ENCODE measurements at regions not wholly inside any gene's neighbourhood (a gene's known extent, or its start where the extent isn't known, plus 50 kb on each side); places are given as distances from the start of the nearest gene placed in this dataset.
"Not testable (repeated sequence)": the region's sequence is repeated elsewhere in the genome, so short reads cannot be mapped to it uniquely, and the experiment has no call there.

GRCh38 chr14:101634850-101635748 lies 73.8 kb downstream of the DIO3 start:
- FAIRE-seq: no peak

DNA sequence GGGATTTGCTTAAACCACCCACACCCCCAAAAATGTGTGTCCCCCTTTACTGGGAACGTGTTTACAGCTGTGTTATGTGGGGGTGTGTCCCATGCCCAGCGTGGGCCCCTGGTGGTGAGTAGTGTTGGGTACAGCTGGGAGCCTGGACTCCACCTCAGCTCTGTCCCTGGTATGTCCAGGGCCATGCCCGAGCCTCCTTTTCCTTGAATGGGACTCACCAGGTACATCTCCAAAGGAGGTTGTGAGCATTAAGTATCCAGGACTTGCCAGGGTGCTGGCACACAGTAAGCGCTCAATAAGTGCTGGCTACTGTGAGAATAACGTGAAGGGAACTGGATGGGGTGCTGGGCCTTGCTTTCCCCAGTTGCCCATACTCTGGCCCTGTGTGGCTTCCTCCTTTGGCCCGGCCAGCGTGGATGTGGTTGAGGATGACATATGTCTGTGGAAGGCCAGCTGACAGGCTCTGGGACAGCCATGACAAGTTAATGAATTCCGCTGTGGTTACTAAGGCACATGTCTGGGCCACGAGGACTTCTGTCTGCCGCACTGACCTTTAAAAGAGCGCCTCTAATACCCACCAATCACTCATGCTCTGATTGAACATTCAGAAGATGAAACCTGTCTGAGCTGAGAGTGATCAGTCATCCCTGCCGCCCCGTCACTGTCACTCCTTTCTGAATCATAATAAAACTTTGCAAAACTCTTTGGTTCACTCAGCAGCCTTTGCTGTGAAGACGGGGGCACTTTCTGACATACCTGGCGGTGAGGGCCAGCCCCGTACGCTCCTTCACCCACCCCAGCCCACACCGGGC lies 74.7 kb downstream of the DIO3 start:
- no peak for FAIRE-seq

GRCh38 chr14:101639241-101639833 lies 78.0 kb downstream of the DIO3 start:
- FAIRE-seq: no peak

- FAIRE-seq: no peak
Measured at GRCh38 chr14:101643651-101644050, 82.4 kb downstream of the DIO3 start.

DNA sequence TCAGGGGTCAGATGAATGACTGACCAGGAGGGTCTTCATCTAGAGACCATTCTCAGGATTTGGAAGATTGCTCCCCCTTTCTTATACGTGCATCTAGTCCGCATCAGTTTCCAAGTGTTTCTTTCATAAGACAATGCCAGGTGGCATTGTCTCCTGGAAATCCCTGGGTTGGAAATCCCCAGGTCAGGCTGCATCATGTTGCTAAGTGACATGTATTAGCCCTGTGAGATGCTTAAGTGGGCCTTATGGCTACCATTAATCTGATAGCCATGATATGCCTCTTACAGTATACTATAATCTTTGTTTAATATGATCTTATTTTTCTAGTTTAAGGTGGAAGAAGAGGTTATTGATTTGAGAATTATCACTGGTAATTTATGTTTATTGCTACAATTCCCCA lies 92.8 kb downstream of the DIO3 start:
- FAIRE-seq: no peak

- no peak for FAIRE-seq
Measured at GRCh38 chr14:101657372-101657771, 96.1 kb downstream of the DIO3 start.

DNA sequence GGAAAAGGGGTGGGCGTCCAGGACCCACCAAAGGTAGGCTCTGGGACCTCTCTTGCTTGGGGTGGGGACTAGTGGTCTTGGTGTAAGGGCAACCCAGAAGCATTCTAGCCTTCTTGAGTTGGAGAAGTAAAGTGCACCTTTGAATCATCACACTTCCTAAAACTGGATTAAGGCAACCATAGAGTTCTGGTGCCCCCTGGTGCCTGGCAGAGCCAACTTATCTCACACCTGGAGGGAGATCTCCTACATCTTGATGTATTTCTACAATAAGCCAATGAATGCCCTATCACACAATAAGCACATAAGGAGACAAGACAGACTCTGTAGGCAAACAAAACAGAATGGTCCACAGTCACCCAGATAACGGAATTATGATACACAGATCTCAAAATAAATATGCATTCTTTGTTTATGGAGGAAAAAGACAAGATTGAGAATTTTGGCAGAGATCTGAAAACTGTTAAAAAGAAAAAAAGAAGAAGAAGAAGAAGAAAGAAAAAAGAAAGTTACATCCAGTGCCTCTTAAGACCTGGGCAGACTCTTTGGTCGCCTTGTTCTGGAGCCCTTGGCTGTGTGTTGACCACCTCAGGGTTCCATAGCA lies 95.9 kb upstream of the PPP2R5C start:
- no peak for FAIRE-seq

DNA sequence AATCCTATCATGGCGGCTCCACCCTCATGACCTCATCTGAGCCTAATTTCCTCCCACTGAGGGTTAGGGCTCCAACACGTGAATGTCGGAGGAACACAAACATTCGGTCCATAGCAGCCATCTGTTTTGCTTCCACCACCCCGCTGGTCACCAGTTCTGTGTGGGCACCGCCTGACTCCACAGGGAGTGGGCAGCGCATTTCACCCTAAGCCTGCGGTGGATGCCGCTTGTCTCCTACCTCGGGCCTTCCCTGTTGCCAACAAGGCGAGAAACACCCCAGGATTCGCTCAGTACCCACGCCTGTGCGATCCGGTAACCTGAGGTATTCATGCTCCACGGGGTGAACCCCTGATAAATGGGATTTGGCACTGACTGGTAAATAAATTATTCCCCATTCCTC lies 95.2 kb upstream of the PPP2R5C start:
- FAIRE-seq: no peak

- FAIRE-seq: no peak
Measured at GRCh38 chr14:101669629-101670028, 91.9 kb upstream of the PPP2R5C start.

DNA sequence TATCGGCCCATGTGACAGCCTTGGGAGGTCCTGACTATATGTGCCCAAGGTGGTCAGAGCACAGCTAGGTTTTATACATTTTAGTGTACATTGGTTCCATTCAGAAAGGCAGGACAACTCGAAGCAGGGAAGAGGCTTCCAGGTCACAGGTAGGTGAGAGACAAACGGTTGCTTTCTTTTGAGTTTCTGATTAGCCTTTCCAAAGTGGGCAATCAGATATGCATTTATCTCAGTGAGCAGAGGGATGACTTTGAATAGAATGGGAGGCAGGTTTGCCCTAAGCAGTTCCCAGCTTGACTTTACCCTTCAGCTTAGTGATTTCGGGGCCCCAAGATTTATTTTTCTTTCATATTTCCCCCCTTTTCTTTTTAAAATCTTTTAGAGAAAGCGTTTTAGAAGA lies 87.6 kb upstream of the PPP2R5C start:
- FAIRE-seq: no peak

DNA sequence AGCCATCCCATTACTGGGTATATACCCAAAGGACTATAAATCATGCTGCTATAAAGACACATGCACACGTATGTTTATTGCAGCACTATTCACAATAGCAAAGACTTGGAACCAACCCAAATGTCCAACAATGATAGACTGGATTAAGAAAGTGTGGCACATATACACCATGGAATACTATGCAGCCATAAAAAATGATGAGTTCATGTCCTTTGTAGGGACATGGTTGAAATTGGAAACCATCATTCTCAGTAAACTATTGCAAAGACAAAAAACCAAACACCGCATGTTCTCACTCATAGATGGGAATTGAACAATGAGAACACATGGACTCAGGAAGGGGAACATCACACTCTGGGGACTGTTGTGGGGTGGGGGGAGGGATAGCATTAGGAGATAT lies 85.7 kb upstream of the PPP2R5C start:
- FAIRE-seq: not testable (repeated sequence)

- not testable (repeated sequence) for FAIRE-seq
Measured at GRCh38 chr14:101677912-101678327, 83.6 kb upstream of the PPP2R5C start.

GRCh38 chr14:101681795-101682194 lies 79.7 kb upstream of the PPP2R5C start:
- no peak for FAIRE-seq

- FAIRE-seq: no peak
Measured at GRCh38 chr14:101683365-101683764, 78.1 kb upstream of the PPP2R5C start.

DNA sequence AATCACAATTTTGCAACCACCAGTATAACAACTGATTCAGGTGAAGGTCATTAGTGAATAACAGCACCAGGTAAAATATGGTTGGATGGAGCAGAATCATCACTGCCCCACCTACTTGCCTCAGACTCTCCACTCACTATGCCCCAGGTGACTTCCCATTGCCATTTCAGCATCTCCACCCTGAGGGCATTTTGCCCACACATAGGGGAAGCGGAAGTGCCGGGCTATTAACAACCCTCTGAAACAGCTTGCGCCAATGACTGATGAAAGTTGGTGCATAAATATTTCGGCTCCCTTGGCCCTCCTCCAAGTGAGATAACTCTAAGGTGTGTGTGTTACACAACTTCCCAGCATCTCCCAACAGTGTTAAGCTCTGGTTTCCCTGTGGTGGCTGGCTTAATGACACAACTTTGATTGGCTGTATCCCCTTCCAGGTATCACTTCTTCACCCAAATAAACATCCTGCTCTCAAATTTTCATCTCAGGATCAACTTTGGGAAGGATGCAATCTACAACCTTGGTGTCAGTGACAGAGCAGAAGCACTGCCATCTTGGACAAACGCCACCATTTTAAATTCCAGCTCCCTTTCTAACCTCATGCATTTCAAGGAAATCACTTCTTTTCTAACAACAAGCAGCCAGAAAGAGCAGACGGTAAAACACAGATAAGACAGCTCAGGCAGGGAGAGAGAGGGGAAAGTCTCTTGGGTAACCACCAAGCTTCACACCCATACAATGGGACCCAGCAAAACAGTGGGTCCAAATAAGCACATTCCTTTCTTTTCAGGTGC lies 73.6 kb upstream of the PPP2R5C start:
- no peak for FAIRE-seq

DNA sequence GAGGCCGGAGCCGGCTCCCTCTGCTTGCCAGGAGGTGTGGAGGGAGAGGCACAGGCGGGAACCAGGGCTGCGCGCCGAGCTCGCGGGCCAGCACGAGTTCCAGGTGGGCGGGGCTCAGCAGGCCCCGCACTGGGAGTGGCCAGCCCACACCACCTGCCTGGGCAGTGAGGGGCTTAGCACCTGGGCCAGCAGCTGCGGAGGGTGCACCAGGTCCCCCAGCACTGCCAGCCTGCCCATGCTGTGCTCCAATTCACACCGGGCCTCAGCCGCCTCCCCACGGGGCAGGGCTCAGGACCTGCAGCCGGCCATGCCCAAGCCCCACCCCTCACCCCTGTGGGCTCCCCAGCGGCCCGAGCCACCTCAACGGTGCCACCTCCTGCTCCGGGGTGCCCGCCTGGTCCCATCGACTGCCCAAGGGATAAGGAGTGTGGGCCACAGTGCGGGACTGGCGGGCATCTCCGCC lies 72.4 kb upstream of the PPP2R5C start:
- no peak for FAIRE-seq

DNA sequence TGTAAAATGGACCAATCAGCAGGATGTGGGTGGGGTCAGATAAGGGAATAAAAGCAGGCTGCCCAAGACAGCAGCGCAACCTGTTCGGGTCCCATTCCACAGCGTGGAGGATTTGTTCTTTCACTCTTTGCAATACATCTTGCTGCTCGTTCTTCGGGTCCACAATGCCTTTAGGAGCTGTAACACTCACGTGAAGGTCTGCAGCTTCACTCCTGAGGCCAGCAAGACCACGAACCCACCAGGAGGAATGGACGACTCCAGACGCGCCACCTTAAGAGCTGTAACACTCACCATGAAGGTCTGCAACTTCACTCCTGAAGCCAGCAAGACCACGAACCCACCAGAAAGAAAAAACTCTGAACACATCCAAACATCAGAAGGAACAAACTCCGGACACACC lies 71.5 kb upstream of the PPP2R5C start:
- not testable (repeated sequence) for FAIRE-seq

- no peak for FAIRE-seq
Measured at GRCh38 chr14:101695659-101696058, 65.8 kb upstream of the PPP2R5C start.

GRCh38 chr14:101704140-101704539 lies 57.4 kb upstream of the PPP2R5C start:
- FAIRE-seq: no peak

DNA sequence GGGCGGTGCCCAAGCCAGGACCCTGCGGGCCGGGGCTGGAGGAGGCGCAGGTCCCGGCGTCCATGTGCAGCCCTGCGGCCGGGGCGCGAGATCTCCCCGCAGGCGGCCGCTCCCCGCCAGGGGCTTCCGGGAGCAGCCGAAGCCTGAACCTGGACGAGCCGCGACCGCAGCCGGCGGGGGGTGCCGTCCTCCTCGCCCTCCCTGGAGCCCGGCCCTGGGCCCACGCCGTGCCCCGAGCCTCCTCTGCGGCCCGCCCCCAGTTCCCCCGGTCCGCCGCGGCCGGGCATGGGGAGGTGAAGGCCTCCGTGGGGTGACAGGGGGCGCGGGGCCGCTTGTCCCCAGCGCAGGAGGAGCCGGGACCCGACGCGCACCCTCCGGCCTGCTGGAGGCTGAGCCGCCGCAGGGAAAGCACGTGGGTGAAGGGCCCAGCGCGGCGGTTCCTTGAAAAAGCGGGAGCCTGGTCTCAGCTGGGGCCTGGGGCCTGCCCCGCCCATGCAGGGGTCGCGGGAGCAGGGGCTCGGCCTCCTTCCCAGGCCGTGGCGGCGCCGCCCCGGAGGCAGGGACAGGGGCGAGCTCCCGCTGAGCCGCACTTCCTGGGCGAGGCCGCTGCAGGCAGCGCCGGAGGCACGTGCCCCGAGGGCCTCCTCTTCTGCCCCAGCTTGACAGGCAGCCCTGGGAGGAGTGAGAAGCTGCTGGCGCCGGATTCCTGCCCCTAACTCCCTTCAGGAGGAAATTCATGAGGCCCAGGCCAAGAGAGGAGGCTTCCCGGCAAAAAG lies 55.6 kb upstream of the PPP2R5C start:
- FAIRE-seq: no peak

- FAIRE-seq: no peak
Measured at GRCh38 chr14:101706509-101707067, 54.9 kb upstream of the PPP2R5C start.
